ENCODE measurements at regions not wholly inside any gene's neighbourhood (a gene's known extent, or its start where the extent isn't known, plus 50 kb on each side); places are given as distances from the start of the nearest gene placed in this dataset.

- no peak for TF ChIP-seq CTCF (IDR thresholded peaks at IDR 0.05; ENCODE audit: control extremely low read depth in 1 of 3, insufficient read depth in 1 of 3, low read depth in 1 of 3, low read length in 3 of 3)
- TF ChIP-seq RFX5 (IDR thresholded peaks at IDR 0.05; ENCODE audit: borderline replicate concordance, low read depth, low read length): no peak
- TF ChIP-seq PHF8 (conservative IDR thresholded peaks at IDR 0.05; ENCODE audit: low read depth, low read length): no peak
- no peak for TF ChIP-seq HDAC2 (IDR thresholded peaks at IDR 0.05; ENCODE audit: borderline replicate concordance in 1 of 2, low read depth in 2 of 2, low read length in 2 of 2)
- TF ChIP-seq POLR2A (IDR thresholded peaks at IDR 0.05; ENCODE audit: control extremely low read depth in 1 of 2, low read depth in 2 of 2, low read length in 2 of 2): no peak
- no peak for TF ChIP-seq KDM1A (IDR thresholded peaks at IDR 0.05; ENCODE audit: borderline replicate concordance, low read length)
- no peak for TF ChIP-seq CHD2 (IDR thresholded peaks at IDR 0.05; ENCODE audit: low read length)
- no peak for TF ChIP-seq CBX5 (IDR thresholded peaks at IDR 0.05; ENCODE audit: low read depth, low read length)
- TF ChIP-seq TAF1 (IDR thresholded peaks at IDR 0.05; ENCODE audit: low read depth, low read length): no peak
- TF ChIP-seq EZH2 (IDR thresholded peaks at IDR 0.05; ENCODE audit: low read depth, low read length, severe bottlenecking): no peak
Observed at GRCh38 chr10:109467551-109467950, 455.8 kb downstream of the XPNPEP1 start.
